HT-29 (cell line): ENCODE measurements at regions not wholly inside any gene's neighbourhood (a gene's known extent, or its start where the extent isn't known, plus 50 kb on each side); places are given as distances from the start of the nearest gene placed in this dataset.
"Not testable (repeated sequence)": the region's sequence is repeated elsewhere in the genome, so short reads cannot be mapped to it uniquely, and the experiment has no call there.

ENCODE experiments used
- DNase-seq: peaks from one replicate; pipeline ENCODE4 v3.0.0-alpha.2; 2015; ENCODE audit warnings: low spot score

DNA sequence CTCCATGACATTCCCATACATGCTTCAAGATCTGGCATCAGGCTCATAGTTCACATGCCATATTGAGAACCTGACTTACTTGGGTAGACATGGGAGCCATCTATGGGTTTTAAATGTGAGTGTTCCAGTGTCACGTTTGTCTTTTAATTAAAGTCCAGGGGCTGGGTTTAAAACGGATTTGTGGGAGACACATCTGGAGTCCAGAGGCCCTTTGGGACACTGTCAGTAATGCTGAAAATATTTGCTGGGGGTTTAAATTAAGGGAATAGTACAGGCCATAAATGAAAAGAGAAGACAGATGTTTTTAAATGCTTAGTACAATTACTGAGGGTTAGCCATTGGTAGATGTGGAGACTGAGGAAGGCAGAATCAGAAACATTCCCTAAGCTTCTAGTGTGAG lies 478.0 kb downstream of the PID1 start:
- no peak for DNase-seq

DNA sequence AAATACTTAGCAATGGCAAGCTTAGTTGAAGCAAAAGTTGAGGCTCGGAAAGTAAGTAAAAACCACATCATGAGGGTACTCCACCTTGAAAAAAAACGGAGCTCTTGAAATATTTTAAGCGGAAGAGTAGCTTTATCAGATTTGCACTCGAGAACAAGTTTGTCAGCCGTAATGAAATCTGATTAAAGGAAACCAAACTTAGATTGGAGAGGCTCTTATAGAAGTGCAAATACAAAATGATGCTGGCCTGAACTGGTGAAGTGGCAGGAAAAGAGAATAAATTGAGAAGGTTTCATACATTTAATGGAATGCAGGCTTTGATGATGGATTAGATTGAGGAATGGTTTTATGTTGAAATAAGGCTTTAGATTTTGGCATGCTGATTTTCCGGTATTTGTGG lies 484.2 kb downstream of the PID1 start:
- no peak for DNase-seq

DNA sequence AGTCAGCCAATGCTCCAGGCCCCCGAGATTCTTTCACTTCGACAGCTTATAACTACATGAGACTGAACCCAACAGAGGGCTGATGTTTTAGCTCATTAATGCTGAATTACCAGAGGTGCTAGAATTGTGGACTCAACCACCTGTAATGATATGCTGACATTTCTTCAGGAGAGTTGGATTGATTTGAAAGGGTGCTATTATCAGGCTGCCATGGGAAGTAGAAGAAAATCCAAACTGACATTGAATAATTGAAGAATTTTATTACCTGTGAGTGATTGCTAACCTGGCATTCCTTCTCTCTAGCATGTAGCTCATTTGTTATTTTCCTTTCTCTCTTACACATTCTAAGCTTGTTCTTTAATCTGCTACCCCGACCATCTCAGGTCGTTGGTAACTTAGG lies 488.8 kb downstream of the PID1 start:
- DNase-seq, result no peak

DNA sequence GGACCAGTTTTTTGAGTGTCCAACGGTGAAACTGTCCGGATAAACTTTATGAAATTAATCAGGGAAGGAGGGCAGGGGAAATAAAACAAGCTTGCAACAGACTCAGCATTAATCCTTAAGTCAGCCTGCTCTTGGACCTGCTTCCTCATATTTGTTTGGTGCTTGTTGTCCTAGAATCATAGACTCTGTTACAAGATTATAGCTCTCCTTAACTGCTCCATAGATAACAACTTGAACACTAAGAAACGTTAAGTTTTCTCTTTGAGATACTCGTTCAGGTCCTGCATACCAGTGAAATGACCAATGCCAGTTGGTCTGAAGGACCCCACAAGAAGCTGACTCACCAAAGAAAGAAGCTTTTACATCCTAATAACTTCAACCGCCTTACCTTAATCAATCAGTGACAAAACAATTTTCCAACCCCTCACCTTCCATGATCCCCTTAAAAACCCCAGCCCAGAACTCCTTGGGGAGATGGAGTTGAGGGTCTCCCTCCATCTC lies 493.2 kb downstream of the PID1 start:
- DNase-seq, result no peak

DNA sequence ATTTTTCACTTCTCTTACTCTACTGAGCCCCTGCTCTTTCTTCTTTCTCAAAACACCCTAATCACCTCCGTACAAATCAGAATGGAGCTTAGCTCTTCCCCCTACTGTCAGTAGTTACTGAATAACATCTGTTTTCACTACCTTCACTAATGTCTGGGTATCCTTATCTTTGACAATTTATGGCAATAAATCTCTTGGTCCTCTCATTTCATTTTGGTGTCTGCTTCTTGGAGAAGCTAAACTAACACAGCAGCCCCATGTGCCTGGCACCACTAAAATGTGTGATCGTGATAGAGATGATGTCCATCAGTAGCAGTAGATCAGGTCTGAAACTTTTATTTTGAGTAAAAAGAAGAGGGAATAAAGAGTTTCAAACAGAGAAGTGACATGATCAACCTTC lies 496.5 kb downstream of the PID1 start:
- DNase-seq, result no peak

DNA sequence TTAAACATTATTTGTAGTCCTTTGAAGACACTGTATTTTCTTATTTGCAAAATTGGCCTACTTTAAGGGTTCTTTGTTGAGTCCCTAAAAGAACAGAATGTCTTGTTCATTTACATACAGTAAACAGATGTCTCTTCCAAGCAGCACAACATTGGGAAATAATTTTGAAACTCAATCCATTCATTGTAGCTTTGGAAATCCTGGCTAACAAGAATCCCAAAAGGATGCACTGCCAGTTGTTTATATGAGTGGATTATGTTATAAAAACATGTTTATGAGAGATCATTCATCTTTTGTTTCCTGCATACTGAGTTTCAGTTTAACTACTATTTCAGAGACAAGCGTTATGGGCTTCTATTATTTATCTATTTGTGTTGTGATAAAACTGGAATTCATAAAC lies 499.3 kb downstream of the PID1 start:
- DNase-seq, result no peak

DNA sequence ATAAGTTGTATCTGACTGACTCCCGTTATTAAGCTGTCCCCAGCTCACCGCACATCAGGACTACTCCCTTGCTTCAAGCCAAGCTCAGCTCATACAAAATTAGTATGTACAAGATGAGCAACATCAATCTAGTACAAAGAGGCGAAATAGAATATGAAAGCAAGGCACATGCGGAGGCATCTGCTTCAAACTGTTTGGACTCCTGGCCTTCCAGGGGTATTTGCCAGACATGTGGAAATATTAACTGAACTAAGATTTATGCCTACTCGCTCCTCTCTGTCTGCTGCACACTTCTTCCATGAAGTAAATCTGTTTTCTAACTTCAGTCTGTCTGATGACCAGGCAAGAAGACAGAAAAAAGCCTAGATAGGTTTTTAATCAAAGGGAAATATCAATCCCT lies 499.8 kb downstream of the PID1 start:
- DNase-seq, result no peak

DNA sequence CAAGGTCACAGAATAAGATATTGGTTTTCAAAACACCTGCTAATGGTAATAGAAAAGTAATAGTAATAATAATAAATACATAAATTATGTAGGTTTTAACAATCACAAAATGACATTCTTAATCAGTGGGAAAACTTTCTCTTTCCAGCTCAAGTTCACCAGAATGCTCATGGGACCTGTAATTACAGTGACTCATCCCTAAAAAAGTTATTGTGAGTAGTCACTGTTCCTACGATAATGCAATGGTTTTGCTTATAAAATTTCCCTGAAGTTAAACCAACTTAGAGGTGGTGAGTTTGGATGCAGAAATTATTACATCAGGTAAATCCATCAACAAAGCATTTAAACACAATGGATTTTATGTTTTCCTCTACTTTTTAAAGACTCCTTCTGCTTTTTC lies 502.3 kb downstream of the PID1 start:
- no peak for DNase-seq

DNA sequence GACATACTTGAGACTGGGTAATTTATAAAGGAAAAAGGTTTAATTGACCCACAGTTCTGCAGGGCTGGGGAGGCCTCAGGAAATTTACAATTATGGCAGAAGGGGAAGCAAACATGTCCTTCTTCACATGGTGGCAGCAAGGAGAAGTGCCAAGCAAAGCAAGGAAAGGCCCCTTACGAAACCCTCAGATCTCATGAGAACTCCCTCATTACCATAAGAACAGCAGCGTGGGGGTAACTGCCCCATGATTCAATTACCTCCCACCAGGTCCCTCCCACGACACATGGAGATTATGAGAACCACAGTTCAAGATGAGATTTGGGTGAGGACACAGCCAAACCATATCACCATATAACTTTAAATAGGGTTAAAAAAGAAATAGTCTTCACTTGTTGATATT lies 502.9 kb downstream of the PID1 start:
- not testable (repeated sequence) for DNase-seq

DNA sequence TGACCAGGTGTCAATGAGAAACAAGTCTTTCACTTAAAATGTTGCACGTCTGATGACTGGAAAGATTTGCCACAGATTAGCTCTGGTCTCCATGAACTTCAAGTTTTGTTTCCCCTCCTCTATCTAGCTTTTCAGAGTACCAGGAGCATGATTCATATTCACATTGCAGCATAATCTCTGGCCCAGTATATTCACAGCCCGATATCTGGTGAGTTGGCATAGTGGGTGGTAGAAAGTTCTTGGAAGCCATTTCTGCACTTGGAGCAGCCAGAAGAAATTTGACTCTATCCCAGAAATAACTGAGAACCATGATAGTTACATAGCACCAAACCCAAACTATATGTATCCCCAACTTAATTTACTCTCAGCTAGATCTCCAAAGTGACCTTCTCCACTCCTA lies 503.9 kb downstream of the PID1 start:
- no peak for DNase-seq

DNA sequence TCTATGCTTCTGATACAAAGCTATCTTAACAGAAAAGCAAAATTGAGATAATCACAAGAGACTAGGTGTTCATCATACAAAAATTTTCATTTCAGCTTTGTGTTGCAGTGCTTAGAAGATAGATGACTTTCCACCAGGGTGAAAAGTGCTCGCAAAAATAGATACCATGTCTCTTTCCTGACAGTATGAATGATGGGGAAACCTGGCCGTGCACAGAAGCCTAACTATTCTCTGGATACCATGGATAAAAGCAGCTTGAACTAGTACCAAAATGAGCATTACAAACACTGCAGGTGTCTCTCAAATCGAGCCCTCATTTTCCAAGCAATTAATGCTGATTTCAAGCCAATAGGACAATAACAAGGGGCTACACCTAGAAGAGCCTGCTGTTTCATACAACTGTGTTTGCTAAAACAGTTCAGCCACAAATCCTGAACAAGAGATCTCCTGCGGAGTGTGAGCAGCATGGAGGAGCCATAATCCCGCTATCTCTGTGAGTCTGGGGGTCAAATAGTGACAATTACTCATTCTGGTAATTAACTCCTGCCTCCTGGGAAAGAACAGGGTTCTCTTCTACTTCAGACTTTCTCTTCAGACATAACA lies 507.6 kb downstream of the PID1 start:
- no peak for DNase-seq

DNA sequence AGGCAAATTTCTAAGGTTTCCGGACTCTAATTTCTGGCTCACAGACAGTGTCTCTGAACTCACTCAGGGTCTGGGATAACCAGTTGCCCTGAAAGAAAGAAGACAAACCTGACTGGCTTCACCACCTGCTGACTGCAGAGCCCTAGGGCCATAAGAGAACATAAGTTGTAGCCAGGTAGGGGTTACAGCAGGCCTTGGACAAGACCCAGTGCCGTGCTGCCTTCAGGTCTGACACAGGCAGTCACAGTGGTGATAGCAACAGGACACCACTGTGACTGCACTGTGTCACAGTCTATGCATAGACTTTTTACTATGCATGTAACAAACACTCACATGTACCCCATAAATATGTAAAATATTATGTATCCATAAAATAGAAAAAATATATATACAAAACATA lies 508.5 kb downstream of the PID1 start:
- no peak for DNase-seq

DNA sequence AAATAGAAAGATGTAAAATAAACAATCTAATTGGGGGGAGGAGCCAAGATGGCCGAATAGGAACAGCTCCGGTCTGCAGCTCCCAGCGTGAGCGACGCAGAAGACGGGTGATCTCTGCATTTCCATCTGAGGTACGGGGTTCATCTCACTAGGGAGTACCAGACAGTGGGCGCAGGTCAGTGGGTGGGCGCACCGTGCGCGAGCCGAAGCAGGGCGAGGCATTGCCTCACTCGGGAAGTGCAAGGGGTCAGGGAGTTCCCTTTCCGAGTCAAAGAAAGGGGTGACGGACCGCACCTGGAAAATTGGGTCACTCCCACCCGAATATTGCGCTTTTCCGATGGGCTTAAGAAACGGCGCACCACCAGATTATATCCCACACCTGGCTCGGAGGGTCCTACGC lies 515.4 kb downstream of the PID1 start:
- DNase-seq, result not testable (repeated sequence)

DNA sequence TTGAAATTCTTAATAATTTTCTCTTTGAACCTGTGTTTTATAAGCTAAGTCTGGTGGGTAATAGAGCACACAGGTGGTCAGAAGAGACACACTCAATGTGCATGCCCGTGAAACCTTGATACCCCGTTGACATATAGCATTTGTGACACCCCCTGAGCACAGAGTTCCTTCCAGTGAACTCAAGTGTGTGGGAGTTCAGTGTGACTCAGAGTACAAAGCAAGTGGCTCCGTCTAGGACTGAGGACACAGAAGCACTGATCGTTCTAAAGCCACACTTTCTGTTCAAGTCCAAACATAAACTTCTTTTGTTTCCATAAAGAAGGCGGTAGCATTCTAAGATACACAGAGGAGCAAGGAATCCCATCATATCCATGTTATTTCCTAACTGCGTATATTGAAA lies 523.6 kb downstream of the PID1 start:
- DNase-seq, result no peak

DNA sequence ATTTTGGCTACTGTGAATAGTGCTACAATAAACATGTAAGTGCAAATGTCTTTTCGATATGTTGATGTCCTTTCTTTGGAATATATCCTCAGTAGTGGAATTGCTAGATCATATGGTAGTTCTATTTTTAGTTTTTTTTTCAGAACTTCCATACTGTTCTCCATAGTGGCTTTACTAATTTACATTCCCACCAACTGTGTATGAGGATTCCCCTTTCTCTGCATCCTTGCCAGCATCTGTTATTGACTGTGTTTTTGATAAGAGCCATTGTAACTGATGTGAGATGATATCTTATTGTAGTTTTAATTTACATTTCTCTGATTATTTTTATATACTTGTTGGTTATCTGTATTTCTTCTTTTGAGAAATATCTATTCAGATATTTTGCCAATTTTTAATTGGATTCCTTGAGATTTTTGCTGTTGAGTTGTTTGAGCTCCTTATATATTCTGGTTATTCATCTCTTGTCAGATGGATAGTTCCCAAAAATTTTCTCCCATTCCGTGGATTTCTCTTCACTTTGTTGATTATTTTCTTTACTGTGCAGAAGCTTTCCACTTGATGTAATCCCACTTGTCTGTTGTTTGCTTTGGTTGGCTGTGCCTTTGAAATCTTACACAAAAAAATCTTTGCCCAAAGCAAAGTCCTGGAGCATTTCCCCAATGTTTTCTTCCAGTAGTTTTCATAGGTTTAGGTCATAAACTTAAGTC lies 532.3 kb downstream of the PID1 start:
- no peak for DNase-seq

DNA sequence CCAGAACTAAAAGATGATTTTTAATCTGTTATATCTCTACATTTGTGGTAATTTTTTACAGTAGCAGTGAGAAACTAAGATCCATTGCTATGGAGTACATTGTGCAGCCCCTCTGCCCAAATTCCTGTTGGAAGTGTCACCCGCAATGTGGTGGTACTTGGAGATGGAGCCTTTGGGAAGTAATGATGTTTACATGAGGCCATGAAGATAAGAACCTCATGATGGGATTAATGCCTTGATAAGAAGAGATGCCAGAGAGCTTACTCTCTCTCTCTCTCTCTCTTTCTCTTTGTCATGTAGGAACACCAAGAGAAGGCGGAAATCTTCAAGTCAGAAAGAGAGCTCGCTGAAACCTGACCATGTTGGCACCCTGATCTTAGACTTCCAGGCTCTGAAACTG lies 535.4 kb downstream of the PID1 start:
- DNase-seq, result no peak

DNA sequence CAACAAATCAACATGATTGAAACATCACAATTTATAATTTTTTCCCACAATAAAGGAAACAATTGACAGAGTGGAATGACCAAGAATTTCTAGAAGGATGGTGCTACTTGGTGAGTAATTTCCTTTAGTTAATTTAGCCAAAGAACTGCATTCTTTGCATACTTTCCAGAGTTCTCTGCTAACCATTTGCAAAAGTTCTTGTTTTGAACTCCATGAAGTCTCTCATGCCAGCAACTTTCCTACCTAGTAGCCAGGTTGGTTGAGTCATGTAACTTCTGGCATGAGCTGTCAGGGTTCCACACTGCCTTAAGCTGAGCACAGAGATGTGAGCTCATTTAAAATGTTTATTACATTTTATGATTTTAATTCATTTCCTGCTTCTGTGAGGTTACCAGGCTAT lies 539.6 kb downstream of the PID1 start:
- DNase-seq, result no peak

DNA sequence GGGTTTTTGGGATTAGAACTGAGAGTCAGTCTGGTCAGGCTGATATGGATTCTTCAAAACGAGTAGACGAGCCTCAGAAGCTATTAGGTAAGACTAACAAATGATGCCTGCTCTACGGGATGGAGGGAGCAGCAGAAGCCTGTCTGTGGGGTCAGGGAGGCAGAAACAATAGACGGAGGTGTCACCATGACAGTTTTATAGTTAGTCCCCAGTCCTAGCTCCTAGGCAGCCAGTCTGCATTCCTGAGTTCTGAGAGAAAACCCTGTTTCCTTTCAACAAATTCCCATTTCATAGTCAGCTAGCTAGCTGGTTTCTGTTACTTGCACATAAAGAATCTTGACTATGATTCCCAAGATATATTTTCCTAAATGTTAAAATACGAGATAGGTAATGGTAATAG lies 542.1 kb downstream of the PID1 start:
- DNase-seq, result no peak

DNA sequence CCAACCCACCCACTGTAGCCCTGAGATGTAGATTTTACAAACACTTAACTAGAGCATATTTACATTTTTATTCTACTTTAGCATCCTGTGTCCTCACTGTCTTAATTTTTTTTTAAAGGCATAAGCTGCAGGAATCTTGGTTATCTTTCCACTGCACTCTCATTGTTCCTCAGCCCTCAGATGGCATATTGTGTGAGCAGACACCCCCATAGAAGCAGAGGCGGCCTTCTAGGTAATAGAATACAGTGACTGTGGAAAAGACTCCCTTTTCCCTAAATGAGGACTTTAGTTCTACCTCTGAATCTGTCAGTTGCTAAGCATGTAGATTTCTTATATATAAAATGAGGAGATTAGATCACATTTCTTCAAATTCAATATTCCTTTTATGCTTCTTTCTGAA lies 543.5 kb upstream of the SPHKAP start:
- DNase-seq, result no peak

DNA sequence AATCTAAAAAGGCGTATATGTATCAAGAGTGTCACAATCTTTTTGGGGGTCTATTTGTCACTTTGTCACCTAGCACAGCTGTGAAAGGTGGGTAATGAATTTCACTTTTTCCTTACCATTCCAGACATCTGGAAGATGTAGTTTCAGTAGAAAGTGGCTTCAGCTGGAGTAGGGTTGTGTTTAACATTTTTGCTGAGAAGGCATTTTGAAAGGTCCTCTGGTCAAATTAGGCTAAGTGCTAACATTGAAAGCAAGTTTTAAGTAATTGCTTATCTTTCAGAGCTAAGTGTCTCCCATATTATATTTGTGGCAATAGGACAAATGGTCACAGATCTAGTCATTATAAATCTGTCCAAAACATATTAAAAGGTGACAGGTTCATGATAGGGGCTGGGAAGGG lies 542.1 kb upstream of the SPHKAP start:
- DNase-seq, result no peak

DNA sequence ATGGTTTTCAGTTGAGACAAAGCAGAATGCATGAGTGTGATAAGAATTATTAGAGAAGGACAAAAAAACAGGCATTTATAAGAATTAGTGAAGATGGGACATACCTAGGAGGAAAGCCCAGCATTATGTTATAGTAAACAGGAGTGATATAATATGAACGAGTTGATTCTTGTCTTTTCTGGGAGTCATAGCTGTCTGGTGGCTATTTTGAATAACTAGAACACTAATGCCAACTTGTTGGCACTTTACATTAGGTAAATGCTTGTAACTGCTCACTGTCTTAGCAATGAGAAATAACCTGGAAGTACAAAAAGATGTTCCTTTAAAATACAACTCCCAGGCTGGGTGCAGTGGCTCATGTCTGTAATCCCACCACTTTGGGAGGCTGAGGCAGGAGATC lies 540.8 kb upstream of the SPHKAP start:
- DNase-seq, result no peak

DNA sequence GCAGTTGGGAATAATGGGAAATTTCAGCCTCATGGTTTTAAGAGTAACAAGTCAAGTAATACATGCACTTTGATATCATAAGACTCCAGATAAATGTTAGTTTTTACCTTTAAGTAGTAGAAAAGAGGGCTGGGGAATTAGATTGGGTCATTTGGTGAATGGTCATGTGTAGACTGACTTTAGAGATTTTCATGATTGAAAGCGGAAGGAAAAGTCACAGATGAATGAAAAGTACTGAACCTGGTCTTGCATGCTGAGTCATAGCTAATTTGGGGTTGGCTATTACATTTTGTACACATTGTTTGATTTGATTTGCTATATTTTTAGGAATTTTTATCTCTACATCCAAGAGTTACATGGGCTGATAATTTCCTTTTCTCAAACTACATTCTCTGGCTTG lies 539.4 kb upstream of the SPHKAP start:
- DNase-seq, result no peak

DNA sequence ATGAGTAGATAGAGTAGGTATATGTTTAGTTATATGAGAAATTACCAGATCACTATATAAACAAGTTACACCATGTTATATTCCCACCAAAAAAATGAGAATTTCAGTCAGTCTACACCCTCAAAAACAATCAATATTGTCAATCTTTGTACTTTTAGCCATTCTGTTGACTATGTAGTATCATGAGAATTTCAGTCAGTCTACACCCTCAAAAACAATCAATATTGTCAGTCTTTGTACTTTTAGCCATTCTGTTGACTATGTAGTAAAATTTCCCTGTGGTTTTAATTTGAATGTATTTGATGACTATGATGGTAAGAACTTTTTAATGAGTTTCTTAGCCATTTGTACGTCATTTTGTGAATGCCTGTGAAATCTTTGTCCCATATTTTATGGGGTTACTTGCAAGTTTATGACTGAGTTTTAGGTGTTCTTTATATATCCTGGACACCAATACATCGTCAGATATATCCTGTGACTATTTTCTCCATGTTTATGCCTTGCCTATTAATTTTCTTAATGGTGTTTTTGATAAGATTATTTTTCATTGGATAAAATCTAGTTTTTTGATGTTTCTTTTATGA lies 528.4 kb upstream of the SPHKAP start:
- no peak for DNase-seq
